NCI-H2196 (cell line): ENCODE measurements at regions not wholly inside any gene's neighbourhood (a gene's known extent, or its start where the extent isn't known, plus 50 kb on each side); places are given as distances from the start of the nearest gene placed in this dataset.

Experiments used
- DNase-seq: peaks from one replicate; lab custom pipeline; 2025; ENCODE audit not compliant: unreplicated experiment; lab: John Stamatoyannopoulos, UW

- no peak for DNase-seq
Measured at GRCh38 chr1:116322752-116323405, 50.2 kb upstream of the ATP1A1 start.
